Adrenal gland (tissue), 5 donors: ENCODE measurements at regions not wholly inside any gene's neighbourhood (a gene's known extent, or its start where the extent isn't known, plus 50 kb on each side); places are given as distances from the start of the nearest gene placed in this dataset.

Source experiments
- POLR2A ChIP-seq, 2 donors: fragments of 450-650 bp; IDR thresholded peaks; one replicate each; pipeline ENCODE4 v1.6.1; 2017; ENCODE audit warnings: antibody characterized with exemption in 2 of 2, mild to moderate bottlenecking in 2 of 2, moderate library complexity in 1 of 2
- TF ChIP-seq, protein P1 (sequence below), 6 experiments: fragments of 450-650 bp in 4 of 6; fragments of 200-600 bp in 2 of 6; sonication (generic) in 1 of 6; IDR thresholded peaks; 1 replicate in 5 of 6; 2 replicates in 1 of 6; pipeline versions ENCODE4 v1.5.1 to v1.8.0; 2016 to 2021; ENCODE audit warnings: antibody characterized with exemption in 6 of 6, mild to moderate bottlenecking in 2 of 6, moderate library complexity in 1 of 6
- donor health status: DM: no; HTN: no; CAD: no.

DNA sequence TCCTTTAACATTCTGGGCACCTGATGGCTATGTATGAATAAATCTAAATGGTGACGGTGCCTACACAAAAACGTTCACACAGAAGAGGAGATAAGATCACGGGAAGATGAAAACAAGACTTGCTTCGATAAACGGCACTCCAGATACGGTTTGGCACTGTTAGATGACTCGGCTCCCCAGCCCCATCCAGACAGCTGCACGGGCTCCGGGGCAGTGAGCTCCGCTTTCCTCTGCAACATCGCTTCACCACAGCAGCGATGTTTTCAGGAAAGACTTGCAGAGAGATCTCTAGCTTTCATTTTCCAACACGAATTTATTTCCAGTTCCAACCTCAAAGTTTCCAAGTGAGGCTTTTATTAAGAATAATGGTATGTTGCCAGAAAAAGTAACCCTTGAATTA, 132.1 kb downstream of the KLF6 start:
- no peak for TF ChIP-seq POLR2A (IDR thresholded peaks at IDR 0.05)
- TF ChIP-seq, protein P1, sequence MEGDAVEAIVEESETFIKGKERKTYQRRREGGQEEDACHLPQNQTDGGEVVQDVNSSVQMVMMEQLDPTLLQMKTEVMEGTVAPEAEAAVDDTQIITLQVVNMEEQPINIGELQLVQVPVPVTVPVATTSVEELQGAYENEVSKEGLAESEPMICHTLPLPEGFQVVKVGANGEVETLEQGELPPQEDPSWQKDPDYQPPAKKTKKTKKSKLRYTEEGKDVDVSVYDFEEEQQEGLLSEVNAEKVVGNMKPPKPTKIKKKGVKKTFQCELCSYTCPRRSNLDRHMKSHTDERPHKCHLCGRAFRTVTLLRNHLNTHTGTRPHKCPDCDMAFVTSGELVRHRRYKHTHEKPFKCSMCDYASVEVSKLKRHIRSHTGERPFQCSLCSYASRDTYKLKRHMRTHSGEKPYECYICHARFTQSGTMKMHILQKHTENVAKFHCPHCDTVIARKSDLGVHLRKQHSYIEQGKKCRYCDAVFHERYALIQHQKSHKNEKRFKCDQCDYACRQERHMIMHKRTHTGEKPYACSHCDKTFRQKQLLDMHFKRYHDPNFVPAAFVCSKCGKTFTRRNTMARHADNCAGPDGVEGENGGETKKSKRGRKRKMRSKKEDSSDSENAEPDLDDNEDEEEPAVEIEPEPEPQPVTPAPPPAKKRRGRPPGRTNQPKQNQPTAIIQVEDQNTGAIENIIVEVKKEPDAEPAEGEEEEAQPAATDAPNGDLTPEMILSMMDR (IDR thresholded peaks at IDR 0.05): no peak
